Muscle of leg (tissue), 3 donors: ENCODE measurements at regions not wholly inside any gene's neighbourhood (a gene's known extent, or its start where the extent isn't known, plus 50 kb on each side); places are given as distances from the start of the nearest gene placed in this dataset.
"Not testable (repeated sequence)": the region's sequence is repeated elsewhere in the genome, so short reads cannot be mapped to it uniquely, and the experiment has no call there.

ENCODE experiments used
- DNase-seq: peaks from one replicate; pipeline ENCODE4 v3.0.0; 2013
- H3K27ac ChIP-seq: one replicate; pipeline ENCODE4 v1.5.1; 2013; ENCODE audit warnings: mild to moderate bottlenecking, low read length, control low read depth
- H3K27me3 ChIP-seq: one replicate; pipeline ENCODE4 v1.6.1; 2013; ENCODE audit warnings: low read length; ENCODE audit not compliant: control insufficient read depth, insufficient read depth
- H3K36me3 ChIP-seq: one replicate; pipeline ENCODE4 v1.6.1; 2013; ENCODE audit warnings: low read length; ENCODE audit not compliant: control insufficient read depth, insufficient read depth
- H3K4me1 ChIP-seq: one replicate; pipeline ENCODE4 v1.6.1; 2013; ENCODE audit warnings: low read length; ENCODE audit not compliant: control insufficient read depth, insufficient read depth
- H3K4me3 ChIP-seq: one replicate; pipeline ENCODE4 v1.5.1; 2013; ENCODE audit warnings: low read length, control low read depth
- H3K9me3 ChIP-seq: replicated peaks from 2 replicates; pipeline ENCODE4 v1.6.1; 2013; ENCODE audit warnings: low read depth, low read length; ENCODE audit not compliant: control insufficient read depth
- WGBS: methylation state at CpG from one replicate; pipeline ENCODE4 v1.1.5; 2013; ENCODE audit warnings: missing lambda C conversion rate; ENCODE audit not compliant: insufficient coverage; 5-methylcytosine and 5-hydroxymethylcytosine counted together

GRCh38 chr3:147333098-147333497 is 73.2 kb downstream of the ZIC4 start:
- Histone ChIP-seq H3K36me3 (no peaks in the 10 kb centered on the region), H3K27me3 (peaks cover 2% of the 10 kb centered on the region), H3K27ac (no peak overlapping the region), H3K4me1 (no peaks in the 10 kb centered on the region), H3K9me3 (no peaks in the 10 kb centered on the region), H3K4me3 (no peak overlapping the region)
- no peak for DNase-seq
- no CpG with 5 or more reads among the region's 3 CpGs for WGBS

GRCh38 chr3:147328711-147329110 is 77.6 kb downstream of the ZIC4 start:
- Histone ChIP-seq H3K4me3 (no peak overlapping the region), H3K4me1 (no peaks in the 10 kb centered on the region), H3K27ac (no peak overlapping the region), H3K36me3 (no peaks in the 10 kb centered on the region), H3K9me3 (no peaks in the 10 kb centered on the region), H3K27me3 (no peaks in the 10 kb centered on the region)
- no CpG with 5 or more reads among the region's 2 CpGs for WGBS
- DNase-seq, result no peak

GRCh38 chr3:147324356-147324755 is 82.0 kb downstream of the ZIC4 start:
- H3K36me3 ChIP-seq, result no peaks in the 10 kb centered on the region
- H3K4me1 ChIP-seq, result no peaks in the 10 kb centered on the region
- no peak overlapping the region for H3K4me3 ChIP-seq
- DNase-seq, result no peak
- no peaks in the 10 kb centered on the region for H3K27me3 ChIP-seq
- H3K27ac ChIP-seq, result no peak overlapping the region
- H3K9me3 ChIP-seq, result no peaks in the 10 kb centered on the region

- no peak for DNase-seq
- no peaks in the 10 kb centered on the region for H3K4me1 ChIP-seq
- no peak overlapping the region for H3K27ac ChIP-seq
- no peak overlapping the region for H3K4me3 ChIP-seq
- H3K9me3 ChIP-seq, result no peaks in the 10 kb centered on the region
- H3K27me3 ChIP-seq, result no peaks in the 10 kb centered on the region
- no CpG with 5 or more reads among the region's 3 CpGs for WGBS
- no peaks in the 10 kb centered on the region for H3K36me3 ChIP-seq
Measured at GRCh38 chr3:147318900-147319299, 87.4 kb downstream of the ZIC4 start.

GRCh38 chr3:147317080-147317479 is 89.3 kb downstream of the ZIC4 start:
- not testable (repeated sequence) for H3K27ac ChIP-seq, H3K4me3 ChIP-seq, H3K4me1 ChIP-seq, H3K36me3 ChIP-seq, H3K9me3 ChIP-seq, DNase-seq, H3K27me3 ChIP-seq
- 76% methylated on average over 6 of the region's 6 CpGs for WGBS

GRCh38 chr3:147313513-147313912 is 92.8 kb downstream of the ZIC4 start:
- H3K27ac ChIP-seq, result no peak overlapping the region
- H3K4me3 ChIP-seq, result no peak overlapping the region
- no peaks in the 10 kb centered on the region for H3K4me1 ChIP-seq
- H3K9me3 ChIP-seq, result no peaks in the 10 kb centered on the region
- no peaks in the 10 kb centered on the region for H3K27me3 ChIP-seq
- no peak for DNase-seq
- no peaks in the 10 kb centered on the region for H3K36me3 ChIP-seq
- no CpG with 5 or more reads among the region's 1 CpG for WGBS

GRCh38 chr3:147312786-147313280 is 93.5 kb downstream of the ZIC4 start:
- H3K9me3 ChIP-seq, result no peaks in the 10 kb centered on the region
- H3K27me3 ChIP-seq, result no peaks in the 10 kb centered on the region
- no peaks in the 10 kb centered on the region for H3K4me1 ChIP-seq
- no peak for DNase-seq
- H3K27ac ChIP-seq, result no peak overlapping the region
- no CpG with 5 or more reads among the region's 2 CpGs for WGBS
- H3K4me3 ChIP-seq, result no peak overlapping the region
- no peaks in the 10 kb centered on the region for H3K36me3 ChIP-seq

GRCh38 chr3:147311716-147312115 is 94.6 kb downstream of the ZIC4 start:
- DNase-seq, result no peak
- Histone ChIP-seq H3K4me3 (no peak overlapping the region), H3K36me3 (no peaks in the 10 kb centered on the region), H3K4me1 (no peaks in the 10 kb centered on the region), H3K9me3 (no peaks in the 10 kb centered on the region), H3K27me3 (no peaks in the 10 kb centered on the region), H3K27ac (no peak overlapping the region)
- no CpG with 5 or more reads among the region's 2 CpGs for WGBS

- no peak overlapping the region for H3K4me3 ChIP-seq
- no peak for DNase-seq
- H3K9me3 ChIP-seq, result no peaks in the 10 kb centered on the region
- H3K27me3 ChIP-seq, result no peaks in the 10 kb centered on the region
- no peak overlapping the region for H3K27ac ChIP-seq
- no peaks in the 10 kb centered on the region for H3K36me3 ChIP-seq
- no peaks in the 10 kb centered on the region for H3K4me1 ChIP-seq
Measured at GRCh38 chr3:147305533-147306250, 100.7 kb downstream of the ZIC4 start.

GRCh38 chr3:147304756-147305155 is 101.6 kb downstream of the ZIC4 start:
- H3K9me3 ChIP-seq, result no peaks in the 10 kb centered on the region
- H3K4me1 ChIP-seq, result no peaks in the 10 kb centered on the region
- no peak for DNase-seq
- no peak overlapping the region for H3K27ac ChIP-seq
- H3K36me3 ChIP-seq, result no peaks in the 10 kb centered on the region
- no peak overlapping the region for H3K4me3 ChIP-seq
- WGBS, result no CpG with 5 or more reads among the region's 4 CpGs
- H3K27me3 ChIP-seq, result no peaks in the 10 kb centered on the region

GRCh38 chr3:147301781-147302180 is 104.6 kb downstream of the ZIC4 start:
- H3K27ac ChIP-seq, result no peak overlapping the region
- no peak overlapping the region for H3K4me3 ChIP-seq
- WGBS, result no CpG with 5 or more reads among the region's 1 CpG
- DNase-seq, result no peak
- H3K4me1 ChIP-seq, result peaks cover 2% of the 10 kb centered on the region
- no peaks in the 10 kb centered on the region for H3K9me3 ChIP-seq
- no peaks in the 10 kb centered on the region for H3K27me3 ChIP-seq
- H3K36me3 ChIP-seq, result no peaks in the 10 kb centered on the region
